ENCODE measurements at regions not wholly inside any gene's neighbourhood (a gene's known extent, or its start where the extent isn't known, plus 50 kb on each side); places are given as distances from the start of the nearest gene placed in this dataset.

DNA sequence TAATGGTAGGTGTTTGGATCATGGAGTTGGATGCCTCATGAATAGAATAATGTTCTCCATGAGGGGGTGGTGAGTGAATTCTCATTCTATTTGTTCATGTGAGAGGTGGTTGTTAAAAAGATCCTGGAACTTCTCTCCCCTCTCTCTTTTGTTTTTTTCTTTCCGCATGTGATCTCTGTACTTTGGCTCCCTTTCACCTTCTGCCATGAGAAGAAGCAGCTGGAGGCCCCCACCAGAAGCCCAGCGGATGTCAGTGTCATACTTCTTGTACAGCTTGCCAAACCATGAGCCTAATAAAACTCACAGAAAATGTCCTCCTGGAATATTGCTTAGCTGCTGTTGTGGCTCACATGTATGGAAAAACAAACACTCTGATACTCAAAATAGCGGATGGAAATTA lies 1212.3 kb upstream of the NCAM2 start:
- TF ChIP-seq POLR2A (IDR thresholded peaks at IDR 0.05; ENCODE audit: borderline replicate concordance, extremely low read depth, insufficient read depth, insufficient read length), result no peak
- TF ChIP-seq ZNF274 (IDR thresholded peaks at IDR 0.05; ENCODE audit: low read depth, low read length), result no peak
- TF ChIP-seq, protein P1, sequence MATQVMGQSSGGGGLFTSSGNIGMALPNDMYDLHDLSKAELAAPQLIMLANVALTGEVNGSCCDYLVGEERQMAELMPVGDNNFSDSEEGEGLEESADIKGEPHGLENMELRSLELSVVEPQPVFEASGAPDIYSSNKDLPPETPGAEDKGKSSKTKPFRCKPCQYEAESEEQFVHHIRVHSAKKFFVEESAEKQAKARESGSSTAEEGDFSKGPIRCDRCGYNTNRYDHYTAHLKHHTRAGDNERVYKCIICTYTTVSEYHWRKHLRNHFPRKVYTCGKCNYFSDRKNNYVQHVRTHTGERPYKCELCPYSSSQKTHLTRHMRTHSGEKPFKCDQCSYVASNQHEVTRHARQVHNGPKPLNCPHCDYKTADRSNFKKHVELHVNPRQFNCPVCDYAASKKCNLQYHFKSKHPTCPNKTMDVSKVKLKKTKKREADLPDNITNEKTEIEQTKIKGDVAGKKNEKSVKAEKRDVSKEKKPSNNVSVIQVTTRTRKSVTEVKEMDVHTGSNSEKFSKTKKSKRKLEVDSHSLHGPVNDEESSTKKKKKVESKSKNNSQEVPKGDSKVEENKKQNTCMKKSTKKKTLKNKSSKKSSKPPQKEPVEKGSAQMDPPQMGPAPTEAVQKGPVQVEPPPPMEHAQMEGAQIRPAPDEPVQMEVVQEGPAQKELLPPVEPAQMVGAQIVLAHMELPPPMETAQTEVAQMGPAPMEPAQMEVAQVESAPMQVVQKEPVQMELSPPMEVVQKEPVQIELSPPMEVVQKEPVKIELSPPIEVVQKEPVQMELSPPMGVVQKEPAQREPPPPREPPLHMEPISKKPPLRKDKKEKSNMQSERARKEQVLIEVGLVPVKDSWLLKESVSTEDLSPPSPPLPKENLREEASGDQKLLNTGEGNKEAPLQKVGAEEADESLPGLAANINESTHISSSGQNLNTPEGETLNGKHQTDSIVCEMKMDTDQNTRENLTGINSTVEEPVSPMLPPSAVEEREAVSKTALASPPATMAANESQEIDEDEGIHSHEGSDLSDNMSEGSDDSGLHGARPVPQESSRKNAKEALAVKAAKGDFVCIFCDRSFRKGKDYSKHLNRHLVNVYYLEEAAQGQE (IDR thresholded peaks at IDR 0.05; ENCODE audit: low read depth), result no peak
- TF ChIP-seq, protein P2, sequence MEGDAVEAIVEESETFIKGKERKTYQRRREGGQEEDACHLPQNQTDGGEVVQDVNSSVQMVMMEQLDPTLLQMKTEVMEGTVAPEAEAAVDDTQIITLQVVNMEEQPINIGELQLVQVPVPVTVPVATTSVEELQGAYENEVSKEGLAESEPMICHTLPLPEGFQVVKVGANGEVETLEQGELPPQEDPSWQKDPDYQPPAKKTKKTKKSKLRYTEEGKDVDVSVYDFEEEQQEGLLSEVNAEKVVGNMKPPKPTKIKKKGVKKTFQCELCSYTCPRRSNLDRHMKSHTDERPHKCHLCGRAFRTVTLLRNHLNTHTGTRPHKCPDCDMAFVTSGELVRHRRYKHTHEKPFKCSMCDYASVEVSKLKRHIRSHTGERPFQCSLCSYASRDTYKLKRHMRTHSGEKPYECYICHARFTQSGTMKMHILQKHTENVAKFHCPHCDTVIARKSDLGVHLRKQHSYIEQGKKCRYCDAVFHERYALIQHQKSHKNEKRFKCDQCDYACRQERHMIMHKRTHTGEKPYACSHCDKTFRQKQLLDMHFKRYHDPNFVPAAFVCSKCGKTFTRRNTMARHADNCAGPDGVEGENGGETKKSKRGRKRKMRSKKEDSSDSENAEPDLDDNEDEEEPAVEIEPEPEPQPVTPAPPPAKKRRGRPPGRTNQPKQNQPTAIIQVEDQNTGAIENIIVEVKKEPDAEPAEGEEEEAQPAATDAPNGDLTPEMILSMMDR (IDR thresholded peaks at IDR 0.05 in 2 of 3, conservative IDR thresholded peaks at IDR 0.05 in 1 of 3; ENCODE audit: borderline replicate concordance in 1 of 3, insufficient read depth in 1 of 3, low read depth in 2 of 3, low read length in 2 of 3), result no peak
- no peak for TF ChIP-seq EZH2 (IDR thresholded peaks at IDR 0.05)
- TF ChIP-seq CEBPB (IDR thresholded peaks at IDR 0.05; ENCODE audit: low read depth), result no peak
- no peak for TF ChIP-seq SIN3A (IDR thresholded peaks at IDR 0.05; ENCODE audit: low read depth)
- no peak for TF ChIP-seq POLR2AphosphoS5 (IDR thresholded peaks at IDR 0.05; ENCODE audit: low read depth, low read length)
- no peak for TF ChIP-seq CBX3 (IDR thresholded peaks at IDR 0.05; ENCODE audit: low read depth)

All from HCT116 (cell line).